Esophagus squamous epithelium (tissue), 4 donors: ENCODE measurements at regions not wholly inside any gene's neighbourhood (a gene's known extent, or its start where the extent isn't known, plus 50 kb on each side); places are given as distances from the start of the nearest gene placed in this dataset.

Experiments used
- CTCF ChIP-seq, 6 experiments: fragments of 450-650 bp in 4 of 6; fragments of 200-600 bp in 2 of 6; sonication (generic) in 2 of 6; IDR thresholded peaks; one replicate each; pipeline ENCODE4 v1.5.1; 2016 to 2019; ENCODE audit warnings: antibody characterized with exemption in 6 of 6, mild to moderate bottlenecking in 4 of 6, moderate library complexity in 4 of 6
- POLR2A ChIP-seq, 4 donors: fragments of 450-650 bp; IDR thresholded peaks; one replicate each; pipeline ENCODE4 v1.6.1; 2017; ENCODE audit warnings: antibody characterized with exemption in 4 of 4, mild to moderate bottlenecking in 4 of 4, moderate library complexity in 3 of 4

- TF ChIP-seq CTCF (IDR thresholded peaks at IDR 0.05), result no peak
- TF ChIP-seq POLR2A (IDR thresholded peaks at IDR 0.05), result no peak
These were observed 578.2 kb downstream of the RIT2 start for GRCh38 chr18:42537291-42537690.
